ENCODE measurements at regions not wholly inside any gene's neighbourhood (a gene's known extent, or its start where the extent isn't known, plus 50 kb on each side); places are given as distances from the start of the nearest gene placed in this dataset.
"Not testable (repeated sequence)": the region's sequence is repeated elsewhere in the genome, so short reads cannot be mapped to it uniquely, and the experiment has no call there.

DNA sequence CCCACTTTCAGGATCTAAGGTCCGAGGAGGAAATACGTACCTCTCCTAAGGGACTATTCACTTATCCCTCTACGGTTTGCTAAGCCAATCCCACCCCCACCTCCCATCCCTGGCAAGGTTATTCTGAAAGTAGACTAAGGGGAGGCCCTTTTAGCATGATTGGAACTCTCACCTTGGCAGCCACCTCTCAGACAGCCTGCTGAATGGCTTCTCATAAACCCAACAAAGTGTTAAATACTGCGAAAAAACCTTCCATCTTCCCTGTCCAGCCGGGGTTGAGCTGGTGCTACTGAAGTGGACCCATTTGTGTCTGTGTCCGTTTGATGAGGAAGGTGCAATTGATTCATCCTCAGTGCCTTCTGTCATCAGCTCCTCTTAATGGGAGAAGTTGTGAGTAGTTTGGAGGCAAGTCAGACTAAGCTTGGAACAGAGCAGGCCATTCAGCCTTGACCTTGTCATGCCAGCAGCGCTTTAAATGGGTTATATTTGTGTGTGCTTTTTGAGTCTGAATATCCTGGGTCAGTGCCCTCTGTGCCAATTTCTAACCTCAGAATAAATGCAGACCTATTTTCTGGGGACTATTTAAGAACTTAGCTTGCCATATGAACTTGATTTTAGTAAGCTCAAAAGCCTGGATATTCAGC lies 476.3 kb upstream of the ZNF608 start:
- no peak for DNase-seq

DNA sequence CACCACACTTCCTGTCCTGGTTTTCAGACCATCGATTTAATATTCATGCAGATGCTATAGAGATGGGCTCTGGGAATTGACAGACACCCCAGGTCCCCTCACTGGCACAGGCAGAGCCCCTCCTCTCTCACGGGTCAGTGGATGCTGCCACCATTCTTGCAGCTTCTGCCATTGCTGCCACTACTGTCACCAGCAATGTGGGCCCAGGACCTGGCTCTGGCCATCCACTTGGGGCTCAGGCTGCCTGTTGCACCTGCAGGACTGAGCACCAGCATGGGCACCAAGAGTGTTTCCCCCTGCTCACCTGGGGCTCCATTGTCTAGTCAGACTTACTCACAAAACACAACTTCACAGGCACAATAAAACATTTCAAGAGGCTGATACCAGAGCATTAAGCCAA lies 479.0 kb upstream of the ZNF608 start:
- DNase-seq: no peak

DNA sequence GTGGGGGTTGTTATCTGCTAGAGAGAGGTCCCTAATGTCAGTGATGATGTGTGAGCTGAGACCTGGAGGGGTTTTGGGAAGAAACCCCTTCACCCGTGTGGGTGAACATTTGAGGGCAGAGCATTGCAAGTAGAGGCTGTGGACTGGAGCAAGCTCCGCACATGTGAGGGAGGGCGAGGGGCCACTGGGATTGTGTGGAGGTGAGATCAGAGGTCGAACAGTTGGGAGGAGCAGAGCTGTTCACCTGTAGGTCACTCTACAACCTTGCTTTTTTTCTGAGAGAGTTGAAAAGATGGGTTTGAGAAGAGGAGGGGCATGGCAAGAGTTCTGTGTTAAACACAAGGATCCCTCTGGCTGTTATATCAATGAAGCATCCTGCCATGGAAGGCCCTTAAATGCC lies 480.4 kb upstream of the ZNF608 start:
- DNase-seq: no peak

DNA sequence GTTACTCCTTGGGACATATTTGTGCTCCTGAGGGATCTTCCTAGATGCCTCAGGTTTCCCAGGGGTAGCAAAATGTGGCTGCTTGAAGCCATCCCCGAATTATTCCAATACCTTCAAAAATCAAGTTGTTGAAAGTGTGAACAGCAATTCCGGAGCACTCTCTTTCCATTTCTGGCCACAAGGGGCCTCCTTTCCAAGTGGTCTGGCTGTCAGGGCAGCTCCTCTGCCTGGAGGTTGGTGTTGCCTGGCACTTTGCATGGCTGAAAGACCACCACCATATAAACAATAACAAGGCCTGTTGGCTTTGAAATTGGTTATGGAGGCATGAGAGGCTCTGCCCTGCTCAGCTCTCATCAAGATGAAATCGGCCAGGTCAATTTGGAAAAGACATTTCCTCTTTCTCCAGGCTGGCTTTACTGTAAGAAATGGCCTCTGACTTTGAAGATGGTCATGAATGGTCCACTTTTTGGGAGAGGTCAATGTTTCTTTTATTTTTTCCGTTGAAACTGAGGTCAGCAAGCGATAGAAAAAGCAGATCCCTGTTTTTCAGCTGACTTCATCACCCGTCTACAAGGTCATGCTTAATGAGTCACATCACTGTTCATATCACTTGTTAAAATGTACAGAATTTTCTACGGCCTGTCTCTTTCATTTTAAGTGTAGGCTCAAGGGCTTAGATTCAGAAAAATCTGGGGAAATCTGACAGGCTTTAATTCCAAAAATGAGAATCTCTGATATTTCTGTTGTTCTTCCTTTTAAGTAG lies 481.1 kb upstream of the ZNF608 start:
- no peak for DNase-seq

DNA sequence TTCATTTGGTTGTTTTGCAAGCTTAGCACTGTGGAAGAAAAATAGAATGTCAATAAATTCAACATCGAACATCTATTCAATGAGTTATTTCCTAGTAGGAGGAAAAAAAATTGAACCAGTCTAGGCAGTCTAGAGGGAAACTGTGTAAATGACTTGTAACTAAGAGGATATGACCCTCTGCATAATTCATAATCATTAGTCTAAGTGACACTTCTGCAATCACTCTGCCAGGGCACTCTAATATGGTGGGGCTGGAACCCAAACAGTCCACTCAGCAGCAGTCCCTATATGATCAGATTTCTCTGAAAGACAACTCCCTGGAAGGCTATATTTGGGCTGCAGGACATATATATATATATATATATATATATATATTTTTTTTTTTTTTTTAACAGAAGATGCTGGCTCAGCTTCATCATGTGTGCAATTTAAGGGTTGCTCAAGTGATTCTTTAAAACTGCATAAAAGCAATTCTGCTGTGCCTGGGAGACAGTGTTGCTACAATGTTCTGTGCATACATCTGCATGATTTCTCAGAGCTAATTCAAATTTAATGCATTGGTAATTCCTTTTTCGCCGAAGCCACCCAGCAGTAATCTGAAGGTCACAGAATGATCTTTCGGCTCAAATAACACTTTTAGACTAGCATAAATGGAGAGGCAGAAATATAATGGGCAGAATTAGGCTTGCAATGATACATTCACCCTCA lies 482.1 kb upstream of the ZNF608 start:
- DNase-seq: no peak

DNA sequence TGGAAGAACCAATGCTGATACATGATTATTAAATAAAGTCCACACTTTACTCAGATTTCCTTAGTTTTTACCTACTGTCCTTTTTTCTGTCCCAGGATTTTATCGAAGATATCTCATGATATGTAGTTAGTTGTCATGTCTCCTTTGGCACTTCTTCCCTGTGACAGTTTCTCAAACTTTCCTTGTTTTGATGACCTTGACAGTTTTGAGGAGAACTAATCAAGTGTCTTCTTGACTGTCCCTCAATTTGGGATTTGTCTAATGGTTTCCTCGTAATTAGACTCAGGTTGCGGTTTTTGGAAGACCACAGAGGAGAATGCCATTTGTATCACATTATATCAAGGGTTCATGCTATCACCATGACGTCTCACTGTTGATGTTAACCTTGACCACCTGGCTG lies 483.1 kb upstream of the ZNF608 start:
- no peak for DNase-seq

DNA sequence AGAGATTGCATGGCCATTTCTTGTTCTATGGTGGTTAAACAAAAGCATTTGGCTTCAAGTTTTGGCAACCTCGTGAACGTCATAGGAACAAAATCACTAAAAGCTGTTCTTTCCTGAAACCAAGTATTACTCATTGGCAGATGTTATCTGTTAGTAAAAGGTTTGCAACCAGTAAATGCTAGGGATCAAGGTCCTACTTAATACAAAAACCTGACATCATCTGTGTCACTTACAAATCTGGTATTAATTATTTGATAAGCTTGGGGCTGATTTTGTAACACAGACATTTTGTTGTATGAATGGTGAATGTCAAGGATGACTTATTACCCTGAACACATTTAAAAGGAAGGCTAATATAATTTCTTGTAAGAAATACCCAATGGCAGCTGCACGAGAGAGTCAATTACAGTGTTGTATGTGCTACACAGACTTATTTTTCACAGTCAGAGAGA lies 486.4 kb upstream of the ZNF608 start:
- no peak for DNase-seq

DNA sequence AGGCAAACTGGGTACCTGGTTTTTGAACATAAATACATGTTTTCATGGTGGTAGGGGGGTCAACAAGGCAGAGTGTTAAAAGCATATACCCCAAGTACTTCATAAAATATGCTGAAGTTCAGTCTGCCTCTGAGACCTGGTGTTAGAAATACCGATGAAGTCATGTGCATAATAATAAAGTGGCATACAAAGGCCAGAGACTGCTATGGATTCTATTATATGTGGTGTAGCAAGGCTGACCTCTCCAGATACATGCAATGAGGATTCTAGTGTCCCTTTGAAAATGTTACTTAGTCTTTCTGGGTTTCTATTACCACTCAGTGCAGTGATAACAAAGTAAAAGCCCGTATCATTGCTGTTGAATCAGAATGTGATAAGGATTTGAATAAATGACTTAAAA lies 487.5 kb upstream of the ZNF608 start:
- no peak for DNase-seq

DNA sequence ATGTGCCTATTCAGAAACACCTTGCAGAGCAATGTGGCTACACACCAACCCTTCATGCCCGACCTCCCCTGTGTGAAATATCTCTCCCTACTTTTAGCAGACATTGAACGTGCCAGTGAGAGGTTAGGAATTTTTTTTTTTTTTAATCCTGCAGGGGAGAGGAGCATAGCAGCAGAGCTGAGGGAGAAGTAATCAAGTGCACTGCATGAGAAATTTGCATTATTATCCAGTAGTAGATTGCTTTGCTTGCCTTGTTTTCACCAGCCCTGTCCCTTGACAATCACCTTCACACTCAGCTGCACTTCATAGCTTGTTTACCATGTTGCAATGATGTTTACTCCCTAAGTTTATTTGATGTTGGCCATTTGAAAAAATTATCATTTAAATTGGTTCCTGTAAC lies 489.6 kb upstream of the ZNF608 start:
- DNase-seq: no peak

DNA sequence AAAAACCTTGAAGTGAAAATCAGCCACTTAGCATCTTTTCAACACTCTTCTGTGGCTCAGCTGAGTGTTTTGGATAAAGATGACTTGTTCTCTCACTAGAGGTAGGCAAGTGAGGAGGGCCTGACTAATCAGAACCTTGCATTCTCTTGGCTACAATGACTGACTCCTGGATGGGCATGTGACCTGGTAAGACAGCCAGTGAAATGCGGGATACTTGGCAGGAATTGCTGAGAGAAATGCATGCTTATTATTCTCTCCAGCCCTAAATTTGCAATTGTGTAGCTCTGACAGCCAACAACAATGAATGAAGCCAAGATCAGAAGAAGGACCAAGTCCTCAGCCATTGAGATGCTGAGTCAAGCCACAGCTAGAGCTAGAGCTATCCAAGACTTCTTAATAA lies 490.5 kb upstream of the ZNF608 start:
- DNase-seq: no peak

DNA sequence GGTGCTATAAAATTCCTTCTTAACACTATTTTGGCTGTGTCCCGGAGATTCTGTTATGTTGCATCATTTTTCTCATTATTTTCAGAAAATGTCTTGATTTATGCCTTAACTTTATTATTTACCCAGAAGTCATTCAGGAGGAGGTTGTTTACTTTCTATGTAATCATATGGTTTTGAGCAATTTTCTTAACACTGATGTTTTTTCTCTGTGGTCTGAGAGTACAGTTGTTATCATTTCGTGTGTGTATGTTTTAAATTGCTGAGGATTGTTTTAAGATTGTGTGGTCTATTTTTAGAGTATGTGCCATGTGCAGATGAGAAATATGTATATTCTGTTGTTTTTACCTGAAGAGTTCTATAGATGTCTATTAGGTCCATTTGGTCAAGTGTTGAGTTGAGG lies 498.1 kb upstream of the ZNF608 start:
- no peak for DNase-seq

DNA sequence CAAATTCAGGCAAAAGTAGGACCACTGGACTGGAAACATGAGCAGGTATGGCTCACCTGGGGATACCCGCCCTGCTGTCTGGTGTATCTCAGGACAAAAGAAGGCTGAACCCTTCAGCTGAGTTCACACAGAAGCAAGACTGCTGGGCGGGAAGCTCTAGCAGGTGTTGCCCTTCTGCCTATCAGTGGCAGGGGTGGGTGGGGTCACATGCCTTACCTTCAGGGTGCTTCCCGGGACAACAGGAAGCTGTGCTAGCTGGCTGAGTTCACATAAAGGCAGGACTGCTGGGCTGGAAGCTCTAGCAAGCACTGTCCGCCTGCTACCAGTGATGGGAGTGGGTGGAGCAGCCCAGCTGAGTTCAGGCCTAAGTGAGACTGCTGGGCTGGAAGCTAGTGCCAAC lies 498.8 kb upstream of the ZNF608 start:
- DNase-seq: no peak

DNA sequence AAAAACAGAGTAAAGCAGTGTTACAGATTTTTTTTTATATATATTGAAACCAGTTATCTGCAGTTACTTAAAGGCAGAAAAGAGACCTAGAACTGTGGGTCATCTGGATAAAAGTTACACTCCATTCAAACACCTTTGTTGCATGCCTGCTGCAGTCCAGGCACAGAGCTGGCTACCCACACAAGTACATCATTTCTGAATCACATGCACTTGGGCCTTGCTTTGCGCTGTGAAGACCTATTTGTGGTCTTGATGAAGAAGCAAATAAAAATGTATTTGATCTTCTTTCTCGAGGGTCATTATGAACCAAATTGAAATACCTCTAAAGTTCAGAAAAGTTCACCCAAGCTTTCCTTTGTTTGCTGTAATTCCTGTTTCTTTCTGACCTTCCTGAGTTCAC lies 503.0 kb upstream of the ZNF608 start:
- no peak for DNase-seq

DNA sequence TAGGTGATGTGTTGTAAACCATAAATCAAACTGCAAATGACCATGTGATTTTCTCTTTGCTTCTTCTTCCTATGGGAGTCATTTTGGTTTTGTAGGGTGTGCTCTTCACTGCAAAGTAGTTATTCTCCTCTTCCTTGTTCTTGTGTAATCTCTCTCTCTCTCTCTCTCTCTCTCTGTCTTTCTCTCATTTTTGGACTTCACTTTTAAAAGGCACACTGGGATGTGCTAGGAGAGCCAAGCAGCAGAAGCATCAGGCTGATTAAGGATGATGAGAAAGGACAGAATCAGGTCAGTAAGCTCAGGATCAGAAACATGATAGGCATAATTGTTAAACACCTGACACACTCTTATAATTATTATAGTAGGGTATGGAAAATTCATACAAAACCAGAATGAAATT lies 505.3 kb upstream of the ZNF608 start:
- DNase-seq: no peak

DNA sequence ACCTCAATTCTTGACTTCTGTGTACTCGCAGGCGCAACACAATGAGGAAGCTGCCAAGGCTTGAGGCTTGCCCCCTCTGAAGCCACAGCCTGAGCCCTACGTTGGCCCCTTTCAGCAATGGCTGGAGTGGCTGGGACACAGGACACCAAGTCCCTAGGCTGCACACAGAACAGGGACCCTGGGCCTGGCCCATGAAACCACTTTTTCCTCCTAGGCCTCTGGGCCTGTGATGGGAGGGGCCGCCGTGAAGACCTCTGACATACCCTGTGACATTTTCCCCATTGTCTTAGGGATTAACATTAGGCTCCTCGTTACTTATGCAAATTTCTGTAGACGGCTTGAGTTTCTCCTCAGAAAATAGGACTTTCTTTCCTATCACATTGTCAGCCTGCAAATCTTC lies 507.2 kb upstream of the ZNF608 start:
- not testable (repeated sequence) for DNase-seq

DNA sequence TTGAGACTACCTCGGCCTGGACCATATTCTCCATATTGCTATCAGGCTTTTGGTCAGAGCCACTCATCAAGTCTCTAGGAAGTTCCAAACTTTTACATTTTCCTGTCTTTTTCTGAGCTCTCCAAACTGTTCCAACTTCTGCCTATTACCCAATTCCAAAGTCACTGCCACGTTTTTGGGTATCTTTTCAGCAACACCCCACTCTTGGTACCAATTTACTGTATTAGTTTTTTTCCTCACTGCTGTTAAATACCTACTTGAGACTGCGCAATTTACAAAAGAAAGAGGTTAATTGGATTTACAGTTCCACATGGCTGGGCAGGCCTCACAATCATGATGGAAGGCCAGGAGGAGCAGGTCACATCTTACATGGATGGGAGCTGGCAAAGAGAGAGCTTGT lies 507.8 kb upstream of the ZNF608 start:
- DNase-seq: no peak

DNA sequence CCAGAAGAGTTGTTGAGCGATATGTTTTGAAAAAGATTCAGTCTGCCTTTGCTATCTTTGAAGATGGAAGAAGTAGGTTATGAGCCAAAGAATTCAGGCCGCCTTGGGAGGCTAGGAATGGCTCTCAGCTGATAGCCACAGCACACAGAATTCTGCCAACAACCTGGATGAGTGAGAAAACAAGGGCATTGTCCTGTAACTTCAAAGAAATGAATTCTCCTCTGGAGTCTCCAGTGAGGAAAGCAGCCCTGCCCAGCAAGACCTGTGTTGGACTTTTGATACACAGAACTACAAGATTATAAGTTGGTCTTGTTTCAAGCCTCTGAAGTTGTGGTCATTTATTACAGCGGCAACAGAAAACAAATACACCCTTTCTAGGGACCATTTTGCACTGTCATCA lies 509.9 kb upstream of the ZNF608 start:
- no peak for DNase-seq

DNA sequence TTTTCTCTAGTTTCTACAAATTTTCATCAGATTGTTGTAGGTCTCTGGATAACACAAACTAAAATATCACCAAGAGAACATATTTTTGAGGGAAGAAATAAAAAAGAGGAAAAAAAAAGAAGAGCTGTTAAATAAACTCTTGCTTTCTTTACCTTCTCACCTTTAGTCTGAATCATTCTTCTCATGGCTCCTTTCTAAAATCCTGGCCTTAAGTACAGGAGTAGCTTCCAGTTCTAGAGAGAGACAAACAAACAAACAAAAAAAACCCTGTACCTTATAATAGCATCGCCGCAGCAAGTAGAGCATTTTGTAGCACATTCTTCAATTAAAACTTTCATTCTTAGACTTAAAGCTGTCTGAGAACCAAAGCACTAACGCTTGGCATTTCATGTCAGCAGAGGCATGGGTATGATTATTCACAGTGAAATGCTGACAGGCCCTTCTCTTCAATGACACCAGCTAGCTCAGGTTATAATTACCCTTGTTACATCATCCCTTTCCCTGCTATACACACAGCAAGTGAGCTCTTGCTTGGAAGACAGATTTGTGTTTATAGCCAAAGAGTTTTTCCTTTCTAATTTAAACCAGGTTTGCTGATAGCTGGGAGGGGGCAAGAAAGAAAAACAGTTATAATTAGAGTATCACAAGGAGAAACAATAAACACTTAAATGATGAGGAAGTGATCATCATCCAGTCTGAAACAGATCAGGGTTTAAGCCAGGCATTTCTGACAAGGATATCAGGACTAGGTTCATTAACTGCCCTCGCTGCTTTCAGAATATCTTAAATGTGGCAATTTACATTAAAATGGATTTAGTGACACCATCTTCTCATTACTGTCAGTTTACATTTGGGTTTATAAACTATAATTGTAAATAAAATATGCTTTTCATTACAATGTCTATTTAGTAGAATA lies 510.9 kb upstream of the ZNF608 start:
- no peak for DNase-seq

DNA sequence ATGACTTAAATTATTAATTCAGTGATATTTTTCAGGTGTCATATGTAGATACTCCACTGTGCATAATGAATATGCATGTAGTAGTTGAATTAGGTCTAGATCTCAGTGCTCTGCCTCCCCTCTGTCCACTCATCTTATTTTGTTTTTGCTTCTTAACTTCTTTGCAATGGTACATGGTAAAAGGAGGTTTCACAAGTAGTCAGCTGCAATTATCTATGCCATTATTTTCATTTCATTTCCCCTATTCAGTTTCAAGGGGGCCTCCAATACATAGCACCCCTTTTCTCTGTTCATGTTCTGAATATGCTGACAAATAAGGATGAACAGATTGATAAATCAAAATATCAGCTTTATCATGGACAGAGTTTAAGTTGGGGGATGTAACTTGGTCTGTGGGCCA lies 511.6 kb upstream of the ZNF608 start:
- no peak for DNase-seq

DNA sequence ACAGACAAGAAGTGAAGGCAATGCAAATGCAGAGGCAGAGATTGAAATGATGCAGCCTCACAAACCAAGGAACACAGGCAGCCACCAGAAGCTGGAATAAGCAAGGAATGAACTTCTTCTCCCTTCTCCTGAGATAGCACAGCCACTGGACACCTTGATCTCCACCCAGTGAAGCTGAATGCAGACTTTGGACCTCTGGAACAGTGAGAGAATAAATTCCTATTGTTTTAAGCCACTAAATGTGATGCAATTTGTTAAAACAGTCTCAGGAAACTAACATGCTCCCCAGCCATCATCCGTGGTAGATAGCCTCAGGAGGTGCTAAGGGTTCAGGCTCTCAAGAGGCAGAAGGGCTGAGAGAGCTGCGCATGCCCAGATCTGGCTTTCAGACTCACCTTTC lies 512.2 kb upstream of the ZNF608 start:
- DNase-seq: no peak

DNA sequence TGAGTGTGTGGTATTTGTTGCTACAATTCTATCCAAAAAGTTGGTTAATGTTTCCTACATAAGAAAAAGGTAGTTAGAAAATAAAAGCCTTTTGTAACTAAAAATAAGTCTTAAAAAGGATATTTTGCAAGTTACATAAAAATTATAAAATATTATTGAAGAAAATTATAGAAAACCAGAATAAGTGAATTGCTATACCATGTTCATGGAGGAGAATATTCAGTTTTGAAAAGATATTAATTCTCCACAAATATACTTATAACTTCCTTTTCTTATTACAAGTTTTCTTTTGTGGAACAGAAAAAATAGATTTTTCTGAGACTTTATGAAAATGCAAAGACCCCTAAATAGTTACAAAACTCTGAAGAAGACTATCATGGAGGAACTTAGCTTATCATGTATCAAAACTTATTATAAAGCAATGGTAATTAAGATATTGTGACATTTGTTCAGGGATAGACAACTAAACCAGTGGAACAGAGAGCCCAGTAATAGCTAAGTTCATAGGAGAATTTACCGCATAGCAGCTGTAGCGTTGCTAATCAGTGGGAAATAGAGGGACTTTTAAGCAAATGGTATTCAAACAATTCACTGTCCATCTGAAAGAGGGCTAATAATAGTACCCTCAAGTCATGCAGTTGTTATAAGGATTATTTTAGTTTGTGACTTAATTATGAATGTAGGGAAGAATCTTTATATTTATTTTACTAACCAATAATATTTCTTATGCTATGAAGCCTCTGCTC lies 515.2 kb upstream of the ZNF608 start:
- no peak for DNase-seq

DNA sequence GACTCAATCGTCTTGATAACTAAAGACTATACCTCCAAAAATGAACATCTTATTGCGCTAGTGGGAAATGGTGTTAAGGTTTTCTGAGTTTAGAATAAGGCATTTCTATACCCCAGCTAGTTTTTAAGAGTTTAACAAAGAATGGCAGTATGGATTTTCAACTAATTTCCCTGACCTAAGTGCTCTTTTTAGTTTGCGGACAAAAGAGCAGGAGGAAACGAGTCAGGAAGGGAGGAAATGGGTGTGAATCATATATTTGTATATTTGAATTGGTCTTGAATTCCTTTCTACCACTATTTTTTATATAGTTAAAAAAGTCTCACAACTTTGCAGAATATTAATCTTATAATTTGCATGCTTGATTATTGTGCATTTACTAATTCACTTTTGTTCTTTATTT lies 516.3 kb upstream of the ZNF608 start:
- DNase-seq: no peak
